Islet precursor cell (in vitro differentiated cells): ENCODE measurements at regions not wholly inside any gene's neighbourhood (a gene's known extent, or its start where the extent isn't known, plus 50 kb on each side); places are given as distances from the start of the nearest gene placed in this dataset.

Experiments
- DNase-seq: peaks from one replicate; pipeline ENCODE4 v3.0.0-alpha.2; 2018

DNA sequence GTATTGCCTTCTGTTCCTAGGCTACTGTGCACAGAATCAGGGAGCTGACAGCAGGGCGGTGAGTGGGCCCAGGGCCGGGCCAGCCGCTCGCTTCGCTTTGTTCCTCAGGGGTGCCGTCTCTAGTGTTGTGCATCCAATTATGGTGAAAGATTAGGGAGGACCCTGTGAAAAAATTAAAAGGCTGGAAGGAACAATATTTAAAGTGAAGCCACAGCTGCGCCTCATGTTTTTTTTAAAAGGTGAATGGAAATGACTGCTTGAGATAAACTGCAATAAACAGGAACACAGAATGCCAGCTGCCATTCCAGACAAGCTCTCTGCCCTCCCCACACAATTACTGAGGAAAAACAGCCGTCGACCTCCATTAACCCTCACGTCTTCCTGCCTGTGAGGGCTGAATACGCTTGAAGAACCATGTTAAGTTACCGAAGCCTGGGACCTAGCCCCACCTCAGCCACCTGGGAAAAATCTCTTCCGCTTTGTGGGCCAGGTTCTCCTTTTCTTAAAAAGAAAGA is 132.0 kb upstream of the IL12A start:
- peak; percentile 72 for DNase-seq

- no peak for DNase-seq
Measured at GRCh38 chr3:159857840-159858239, 130.8 kb upstream of the IL12A start.

DNA sequence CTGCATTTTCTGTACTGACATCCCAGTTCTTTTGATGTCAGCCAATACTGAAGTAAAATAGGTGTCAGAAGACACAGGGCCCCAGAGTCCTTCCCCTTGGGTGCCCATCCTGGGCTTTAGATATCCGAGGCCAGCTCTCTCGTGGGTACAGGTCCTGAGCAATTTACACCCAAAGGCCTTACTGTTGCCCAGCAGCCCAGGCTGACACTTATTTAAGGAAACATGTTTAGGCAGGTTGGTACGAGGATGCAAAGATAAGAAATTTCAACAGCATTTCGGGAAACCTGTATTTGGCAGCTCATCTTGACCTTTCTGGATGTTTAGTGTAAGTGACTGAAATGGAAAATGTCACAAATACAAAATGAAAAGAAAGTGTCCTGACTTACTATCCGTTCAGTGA is 130.0 kb upstream of the IL12A start:
- no peak for DNase-seq

DNA sequence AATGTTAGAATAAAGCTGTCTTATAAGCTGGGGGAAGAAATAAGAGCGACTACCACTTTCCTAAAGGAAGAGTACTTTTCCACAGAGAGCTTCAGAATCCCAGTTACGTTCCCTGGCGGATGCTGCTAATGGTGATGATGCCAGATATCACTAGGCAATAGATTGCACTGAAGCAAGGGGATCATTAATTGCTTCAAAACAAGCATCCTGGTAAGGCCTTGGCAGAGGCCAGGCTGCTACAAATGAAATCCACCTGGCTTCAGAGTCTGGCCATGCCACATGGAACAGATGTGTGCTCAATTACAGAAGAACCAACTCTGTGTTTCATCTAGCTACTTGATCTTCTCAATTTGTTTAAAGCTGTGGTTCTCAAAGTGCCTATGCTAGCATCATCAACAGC is 129.2 kb upstream of the IL12A start:
- no peak for DNase-seq

- DNase-seq = no peak
Measured at GRCh38 chr3:159859836-159860235, 128.8 kb upstream of the IL12A start.

DNA sequence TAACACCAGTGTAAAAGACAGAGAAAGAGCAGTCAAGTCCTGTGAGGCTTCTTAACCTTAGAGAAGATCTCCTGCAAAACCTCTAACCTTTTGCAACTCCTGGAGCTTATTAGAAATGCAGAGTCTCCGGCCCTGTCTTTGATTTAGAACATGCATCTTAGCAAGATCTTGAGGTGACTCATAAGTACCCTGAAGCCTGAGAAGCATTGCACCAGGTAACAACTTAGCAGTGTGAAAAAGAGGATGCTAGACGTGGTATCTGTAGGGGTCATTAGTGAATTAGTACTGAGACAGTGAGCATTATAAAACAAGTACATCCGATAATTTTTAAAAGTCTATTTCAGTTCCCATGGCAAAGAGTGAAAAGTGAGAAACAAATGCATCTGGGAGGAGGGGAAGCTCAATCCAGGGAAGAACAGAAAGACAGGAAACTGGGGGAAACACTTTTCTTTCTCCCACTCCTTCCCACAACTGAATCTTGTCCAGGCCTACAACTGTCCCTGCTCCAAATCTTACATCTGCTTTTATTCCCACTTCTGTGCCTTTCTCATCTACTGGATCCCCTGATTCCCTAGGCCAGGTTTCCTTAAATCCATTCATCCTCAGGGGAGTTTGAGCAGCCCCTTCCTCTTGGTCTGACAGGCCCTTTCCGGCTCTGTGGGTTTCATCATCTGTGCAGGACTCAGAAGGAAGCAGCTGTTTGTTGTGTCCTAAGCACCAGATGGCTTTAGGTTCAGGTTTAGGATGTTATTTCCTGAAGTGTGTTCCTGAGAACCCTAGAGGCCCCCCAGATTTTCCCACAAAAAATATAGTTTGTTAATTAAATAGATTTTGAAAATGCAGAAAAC is 128.1 kb upstream of the IL12A start:
- DNase-seq = no peak

DNA sequence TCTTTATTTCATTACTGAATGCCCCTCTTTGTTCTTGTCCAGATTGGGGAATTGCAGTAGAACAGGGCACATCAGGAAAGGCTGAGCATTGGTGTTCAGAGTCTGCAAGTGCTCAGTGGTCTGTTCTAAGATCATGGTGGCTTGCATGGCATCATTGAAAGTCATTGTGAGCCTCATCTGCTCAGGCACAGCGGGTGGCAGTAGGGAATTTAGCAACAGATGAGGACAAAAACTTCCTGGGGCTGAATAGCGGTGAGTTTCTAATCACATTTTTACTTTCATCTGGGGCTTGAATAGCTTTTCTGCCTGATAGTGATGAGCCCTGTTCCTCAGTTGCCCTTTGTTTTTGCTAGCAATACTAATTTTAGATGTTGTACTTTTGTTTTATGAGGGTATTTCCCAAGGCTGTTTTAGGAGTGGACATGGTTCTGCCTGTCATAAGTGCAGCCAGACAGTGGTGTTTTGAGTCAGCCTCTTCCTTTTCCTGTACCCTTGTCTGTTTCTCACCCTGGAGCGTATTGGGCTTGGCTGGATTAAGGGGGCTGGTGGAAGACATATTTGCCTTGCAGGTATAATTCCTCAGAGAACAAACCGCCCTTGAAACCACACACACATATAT is 127.2 kb upstream of the IL12A start:
- DNase-seq = no peak

GRCh38 chr3:159865041-159865579 is 123.5 kb upstream of the IL12A start:
- no peak for DNase-seq

DNA sequence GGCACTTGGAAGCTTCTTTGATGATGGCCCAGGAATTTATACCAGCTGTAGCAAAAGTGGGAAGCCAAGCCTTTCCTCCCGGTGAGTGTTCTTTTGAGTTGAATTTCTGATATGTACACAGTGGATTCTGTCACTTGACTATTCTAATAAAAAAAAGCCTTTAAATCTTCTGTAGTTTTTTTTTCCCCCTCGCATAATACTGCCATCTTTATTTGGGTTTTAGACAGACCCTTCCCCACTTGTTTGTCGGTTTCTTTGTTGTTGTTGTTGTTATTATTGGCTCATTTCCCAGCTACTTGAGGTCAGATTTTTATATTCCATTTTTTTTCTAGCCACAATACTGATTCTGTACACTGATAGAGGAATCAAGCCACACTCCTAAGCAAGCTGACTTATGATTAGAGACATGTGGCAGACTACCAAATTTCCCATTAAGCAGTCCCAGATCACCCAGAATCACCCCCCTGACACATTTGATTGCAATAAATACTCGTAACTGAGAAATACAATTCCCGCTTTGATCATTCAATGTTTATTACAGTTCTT is 122.4 kb upstream of the IL12A start:
- no peak for DNase-seq

- no peak for DNase-seq
Measured at GRCh38 chr3:159867372-159867771, 121.3 kb upstream of the IL12A start.

- DNase-seq = no peak
Measured at GRCh38 chr3:159870723-159871122, 117.9 kb upstream of the IL12A start.

- no peak for DNase-seq
Measured at GRCh38 chr3:159872374-159873109, 116.1 kb upstream of the IL12A start.

DNA sequence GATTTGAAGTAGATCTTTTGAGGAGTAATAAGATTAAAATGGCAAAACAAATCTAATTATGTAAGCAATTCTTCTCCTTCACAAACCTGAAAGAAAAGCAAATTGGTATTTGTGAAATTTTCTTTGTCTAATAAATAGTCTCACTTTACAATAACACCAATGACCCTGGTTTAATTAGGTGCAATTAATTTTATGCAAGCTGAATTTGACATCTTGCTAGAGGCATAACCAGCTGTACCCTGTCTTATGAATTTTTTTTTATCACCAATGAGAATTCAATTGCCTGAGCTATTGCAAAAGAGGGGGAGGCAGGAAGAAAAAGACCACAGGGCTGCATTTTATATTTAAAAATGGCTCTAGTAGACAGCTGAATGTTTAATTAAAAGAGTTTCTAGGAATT is 113.5 kb upstream of the IL12A start:
- no peak for DNase-seq

DNA sequence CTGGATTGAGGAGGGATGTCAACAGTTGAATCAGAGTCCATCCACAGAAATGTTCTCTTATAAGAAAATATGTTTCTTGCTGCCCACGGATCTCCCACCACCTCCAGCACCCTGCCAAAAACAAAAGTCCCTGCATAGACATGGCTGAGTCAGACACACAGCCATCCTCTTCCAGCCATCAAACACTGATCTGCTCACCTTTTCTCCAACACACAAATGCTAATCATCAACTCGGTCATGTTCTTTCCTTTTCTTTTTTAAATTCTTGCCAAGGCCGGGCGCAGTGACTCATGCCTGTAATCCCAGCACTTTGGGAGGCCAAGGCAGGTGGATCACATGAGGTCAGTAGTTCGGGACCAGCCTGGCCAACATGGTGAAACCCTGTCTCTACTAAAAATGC is 110.7 kb upstream of the IL12A start:
- no peak for DNase-seq

- DNase-seq = no peak
Measured at GRCh38 chr3:159879146-159879545, 109.5 kb upstream of the IL12A start.

- DNase-seq = no peak
Measured at GRCh38 chr3:159879598-159879997, 109.0 kb upstream of the IL12A start.

DNA sequence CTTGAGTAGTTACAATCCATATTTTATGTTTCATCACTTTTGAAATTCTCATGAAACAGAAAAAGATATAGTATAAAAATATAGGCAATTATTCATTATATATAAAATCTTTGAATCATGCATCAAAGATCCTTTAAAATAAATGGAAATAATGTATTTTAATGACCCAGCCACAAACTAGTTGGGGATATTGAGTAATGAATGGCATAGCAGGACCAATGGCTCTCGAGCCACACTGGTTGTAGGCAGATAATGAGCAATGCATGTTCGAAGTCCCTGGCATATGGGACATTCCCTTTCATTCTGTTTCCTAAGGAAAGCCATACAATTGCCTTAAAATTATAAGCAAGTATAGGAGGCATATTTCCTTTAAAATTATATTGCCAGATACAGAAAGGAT is 107.4 kb upstream of the IL12A start:
- DNase-seq = no peak

DNA sequence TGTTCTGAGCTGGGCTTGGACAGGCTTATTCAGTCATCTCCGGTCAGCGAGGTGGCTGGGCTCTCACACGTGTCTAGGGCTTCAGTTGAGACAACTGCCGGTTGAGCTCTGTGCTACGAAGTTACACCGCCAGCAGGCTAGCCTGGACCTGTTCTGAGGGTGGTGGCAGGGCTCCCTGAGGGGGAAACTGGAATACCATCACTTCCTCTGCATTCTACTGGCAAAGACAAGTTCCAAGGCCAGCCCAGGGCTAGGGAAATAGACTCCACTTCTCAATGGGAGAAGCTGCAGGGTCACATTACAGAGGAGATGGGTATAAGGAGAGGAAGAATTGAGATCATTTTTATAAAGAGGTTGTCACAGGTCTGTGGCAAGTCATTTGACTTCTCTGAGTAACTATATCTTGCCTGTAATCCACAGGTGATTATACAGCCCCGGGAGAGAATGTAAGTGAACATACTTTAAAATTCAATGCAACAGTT is 106.8 kb upstream of the IL12A start:
- peak; percentile 90 for DNase-seq

DNA sequence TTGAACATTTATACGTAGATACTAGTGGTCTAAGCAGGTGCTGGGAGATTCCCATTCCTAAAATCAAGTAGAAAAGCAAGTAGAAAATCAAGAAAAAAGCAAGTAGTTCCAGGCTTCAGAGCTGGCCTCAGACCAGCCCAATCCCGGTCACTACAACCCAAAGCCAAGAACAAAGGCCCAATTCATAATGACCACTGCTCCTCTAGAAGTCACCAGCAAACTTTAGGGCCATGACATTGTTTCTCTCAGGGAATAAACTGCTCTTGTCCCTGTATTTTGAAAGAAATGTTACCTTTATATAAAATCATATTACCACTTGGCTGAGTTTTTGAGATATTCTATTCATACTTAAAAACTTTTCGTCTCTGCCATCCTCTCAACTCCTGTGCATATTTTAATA is 106.3 kb upstream of the IL12A start:
- DNase-seq = no peak

- DNase-seq = peak; percentile 60
Measured at GRCh38 chr3:159882790-159883779, 105.5 kb upstream of the IL12A start.

GRCh38 chr3:159884661-159885402 is 103.8 kb upstream of the IL12A start:
- no peak for DNase-seq
